ENCODE measurements at regions not wholly inside any gene's neighbourhood (a gene's known extent, or its start where the extent isn't known, plus 50 kb on each side); places are given as distances from the start of the nearest gene placed in this dataset.
"Not testable (repeated sequence)": the region's sequence is repeated elsewhere in the genome, so short reads cannot be mapped to it uniquely, and the experiment has no call there.

DNA sequence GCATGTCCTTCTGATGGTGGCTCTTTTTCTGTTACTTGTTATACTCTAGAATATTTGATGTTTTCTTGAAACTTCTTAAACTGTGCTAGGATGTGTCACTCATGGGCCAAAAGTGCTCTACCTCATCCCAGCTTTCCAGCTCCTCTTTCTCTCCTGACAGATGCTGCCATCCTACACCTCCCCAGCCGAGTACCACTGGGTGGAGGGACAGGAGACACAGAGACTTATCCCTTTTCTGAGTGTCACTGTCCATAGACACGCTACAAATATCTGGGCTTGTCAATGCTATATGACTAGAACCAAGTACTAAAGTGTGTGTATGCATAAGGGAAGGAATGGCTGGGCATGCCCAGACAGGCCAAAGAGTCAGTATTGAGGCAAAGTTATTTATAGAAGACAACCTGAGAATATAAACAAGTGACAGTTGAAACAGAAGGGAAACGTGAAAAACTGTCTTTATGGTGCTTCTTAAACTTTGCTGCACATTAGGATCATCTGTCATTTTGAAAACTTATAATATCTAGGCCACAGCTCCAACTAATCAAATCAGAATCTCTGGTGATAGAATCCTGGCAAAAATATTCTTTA is 188.0 kb downstream of the CARTPT start:
- no peak for DNase-seq (ENCODE audit: low read depth)

DNA sequence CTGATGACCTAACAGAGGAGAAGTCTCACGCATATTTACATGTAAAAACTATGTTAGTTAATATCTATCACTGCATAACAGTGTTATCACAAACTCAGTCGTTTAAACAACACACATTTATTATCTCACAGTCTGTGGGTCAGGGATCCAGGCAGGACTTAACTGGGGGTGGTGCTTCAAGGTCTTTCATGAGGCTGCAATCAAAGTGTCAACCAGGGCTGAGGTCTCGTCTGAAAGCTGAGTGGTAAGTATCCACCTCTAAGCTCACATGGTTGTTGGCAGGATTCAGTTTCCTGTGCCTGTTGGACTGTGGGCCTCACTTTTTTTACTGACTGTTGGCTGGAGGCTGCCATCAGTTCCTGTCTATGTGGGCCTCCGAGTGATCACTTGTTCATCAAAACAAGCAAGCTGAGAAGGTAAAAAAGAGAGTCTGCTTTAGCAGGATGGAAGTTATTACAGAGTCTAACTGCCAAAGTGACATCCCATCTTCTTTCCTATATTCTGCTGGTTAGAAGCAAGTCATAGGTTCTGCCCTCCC is 188.6 kb downstream of the CARTPT start:
- no peak for DNase-seq (ENCODE audit: low read depth)

DNA sequence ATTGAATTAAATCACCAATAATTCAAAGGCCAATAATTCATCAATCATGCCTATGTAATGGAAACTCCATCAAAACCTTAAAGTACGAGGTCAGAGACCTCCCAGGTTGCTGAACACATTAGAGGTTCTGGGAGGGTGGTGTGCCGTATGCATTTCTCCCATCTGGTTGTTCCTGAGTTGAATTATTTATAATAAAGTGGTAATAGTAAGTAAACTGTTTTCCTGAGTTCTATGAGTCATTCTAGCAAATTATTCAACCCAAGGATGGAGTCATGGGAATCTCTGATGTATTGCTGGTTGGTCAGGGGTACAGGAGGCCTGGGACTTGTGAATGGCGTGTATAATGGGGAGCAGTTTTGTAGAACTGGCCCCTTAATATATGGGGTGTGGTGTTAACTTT is 191.7 kb downstream of the CARTPT start:
- no peak for DNase-seq (ENCODE audit: low read depth)

DNA sequence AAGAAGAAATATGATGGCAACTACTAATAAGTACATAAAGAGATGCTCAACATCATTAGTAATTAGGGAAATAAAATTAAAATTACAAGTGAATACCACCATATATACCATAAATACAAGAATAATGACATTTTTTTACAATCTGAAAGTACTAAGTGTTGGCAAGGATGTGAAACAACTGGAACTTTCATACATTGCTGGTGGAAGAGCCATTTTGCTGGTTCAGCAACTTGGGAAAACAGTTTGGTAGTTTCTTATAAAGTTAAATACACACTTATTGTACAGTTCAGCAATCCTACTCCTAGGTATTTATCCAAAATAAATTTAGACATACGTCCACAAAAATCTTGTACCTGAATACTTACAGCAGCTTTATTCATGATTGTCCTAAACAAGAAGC is 192.9 kb downstream of the CARTPT start:
- no peak for DNase-seq (ENCODE audit: low read depth)

DNA sequence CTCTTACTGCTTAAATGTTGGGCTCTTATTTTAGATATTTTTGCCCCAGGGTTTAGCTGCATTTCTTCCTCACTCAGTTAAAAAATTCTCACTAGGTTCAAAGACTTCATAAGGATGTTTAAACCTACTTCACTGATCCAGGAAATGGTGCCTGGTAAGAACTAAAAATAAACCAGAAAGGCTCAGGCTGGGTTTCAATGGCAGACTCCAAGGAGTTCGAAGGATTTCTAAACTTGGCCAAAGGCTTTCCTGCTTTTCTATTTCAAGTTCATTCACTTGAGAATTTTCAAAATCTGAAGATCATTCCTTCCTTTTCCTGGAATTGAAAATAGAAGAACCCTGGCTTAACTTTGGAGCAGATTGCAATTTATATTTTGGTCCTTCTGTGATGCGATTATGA is 193.0 kb upstream of the MAP1B start:
- no peak for DNase-seq (ENCODE audit: low read depth)

DNA sequence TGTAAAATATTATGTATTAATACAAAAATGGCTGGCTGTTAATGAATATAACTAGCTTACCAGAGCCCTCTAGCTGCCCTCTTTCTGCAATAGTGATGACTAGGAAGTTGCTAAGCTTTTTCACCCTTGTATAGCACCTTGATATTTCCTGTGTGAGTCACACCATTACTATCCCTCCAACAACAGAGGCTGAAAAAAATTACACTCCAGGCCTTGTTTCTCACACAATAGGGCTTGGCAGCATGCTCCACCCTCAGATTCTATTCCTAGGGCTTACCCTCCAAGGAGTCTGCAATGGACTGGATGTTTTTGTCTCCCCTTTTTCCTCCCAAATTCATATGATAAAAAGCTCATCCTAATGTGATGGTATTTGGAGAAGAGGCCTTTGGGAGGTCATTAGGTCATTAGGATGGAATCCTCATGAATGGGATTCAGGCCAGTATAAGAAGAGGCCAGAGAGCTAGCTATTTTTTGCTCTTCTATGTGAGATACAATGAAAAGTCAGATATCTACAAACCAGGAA is 184.6 kb upstream of the MAP1B start:
- no peak for DNase-seq (ENCODE audit: low read depth)

DNA sequence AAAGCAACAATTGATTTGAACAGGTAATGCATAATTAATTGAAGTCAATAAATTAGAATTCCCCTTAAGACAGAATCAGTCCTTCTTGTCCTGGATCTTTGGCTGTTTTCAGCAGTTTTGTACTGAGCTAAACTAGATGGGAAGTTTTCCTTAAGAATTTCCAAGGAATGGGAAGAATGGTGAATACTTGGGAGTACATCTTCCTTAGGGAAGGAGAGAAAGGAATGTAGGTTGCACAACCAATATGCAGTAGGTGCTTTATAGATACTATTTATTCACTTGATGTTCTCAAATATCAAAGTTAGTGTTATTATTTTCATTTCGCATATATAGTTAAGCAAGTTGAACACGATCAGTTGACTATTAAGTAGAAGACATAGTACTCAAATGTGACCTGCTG is 183.5 kb upstream of the MAP1B start:
- no peak for DNase-seq (ENCODE audit: low read depth)

DNA sequence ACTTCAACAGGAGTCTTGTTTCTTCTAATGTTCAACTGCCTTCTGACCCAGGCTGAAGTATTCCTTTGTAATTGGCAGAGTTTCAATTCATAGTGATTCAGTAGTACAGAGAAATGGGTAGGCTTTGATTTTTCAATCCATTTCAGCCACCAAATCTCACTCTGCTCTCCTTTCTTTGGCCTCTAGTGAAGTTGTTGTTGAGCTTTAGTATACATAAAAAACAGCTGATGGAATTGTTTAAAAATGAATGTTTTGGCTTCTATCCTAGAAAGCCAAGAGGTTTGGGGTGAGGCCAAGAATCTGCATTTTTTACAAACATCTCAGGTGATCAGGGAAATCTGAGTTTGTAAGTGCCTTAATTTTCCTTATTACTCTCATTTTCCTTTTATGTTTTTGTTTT is 182.9 kb upstream of the MAP1B start:
- no peak for DNase-seq (ENCODE audit: low read depth)

DNA sequence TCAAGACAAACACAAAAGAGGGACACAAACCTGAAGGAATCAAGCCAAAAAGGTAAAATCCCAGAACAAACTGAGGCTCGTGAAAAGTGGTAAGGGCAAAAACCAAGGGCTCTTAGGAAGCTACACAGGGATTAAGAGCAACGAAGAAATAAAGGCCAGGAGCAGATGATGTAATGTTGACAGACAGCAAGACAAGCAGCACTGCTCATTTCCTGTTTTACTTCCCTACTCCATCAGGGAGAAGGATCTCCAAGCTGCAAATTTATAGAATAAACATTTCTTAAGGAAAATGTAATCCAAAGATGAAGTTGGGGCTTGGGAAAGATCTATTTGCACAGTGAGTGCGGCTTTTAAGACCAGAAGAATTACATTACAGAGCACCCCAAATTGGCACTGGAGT is 182.3 kb upstream of the MAP1B start:
- no peak for DNase-seq (ENCODE audit: low read depth)

DNA sequence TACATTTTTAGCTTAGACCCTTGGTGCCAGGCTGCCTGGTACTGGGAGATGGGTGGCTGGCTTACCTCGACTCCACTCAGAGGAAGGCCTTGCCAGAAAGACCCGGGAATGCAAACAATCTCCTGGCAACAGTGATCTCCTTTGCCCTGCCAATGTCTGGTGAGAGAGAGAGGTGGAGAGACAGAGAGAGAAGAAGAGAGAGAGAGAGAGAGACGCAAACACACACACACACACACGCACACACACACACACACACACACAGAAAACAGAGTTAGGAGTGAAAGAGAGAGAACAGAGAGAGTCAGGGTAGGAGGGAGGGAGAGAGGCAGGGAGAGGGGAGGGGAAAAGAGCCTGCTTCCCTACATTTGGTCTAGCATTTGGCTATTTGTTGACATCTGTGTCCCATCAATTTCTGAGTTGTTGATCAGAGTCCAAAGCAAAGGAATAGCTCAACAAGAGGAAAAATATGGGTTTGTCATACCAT is 181.6 kb upstream of the MAP1B start:
- no peak for DNase-seq (ENCODE audit: low read depth)

DNA sequence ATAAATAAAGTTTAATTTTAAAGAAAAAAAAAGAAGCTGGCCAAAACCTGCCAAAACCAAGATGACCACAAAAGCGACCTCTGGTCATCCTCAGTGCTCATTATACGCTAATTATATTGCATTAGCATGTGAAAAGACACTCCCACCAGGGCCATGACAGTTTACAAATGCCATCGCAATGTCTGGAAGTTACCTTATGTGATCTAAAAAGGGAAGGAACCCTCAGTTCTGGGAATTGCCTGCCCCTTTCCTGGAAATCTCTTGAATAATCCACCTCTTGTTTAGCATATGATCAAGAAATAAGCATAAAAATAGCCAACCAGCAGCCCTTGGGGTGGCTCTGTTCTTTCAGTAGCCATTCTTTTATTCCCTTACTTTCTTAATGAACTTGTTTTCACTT is 178.3 kb upstream of the MAP1B start:
- no peak for DNase-seq (ENCODE audit: low read depth)

DNA sequence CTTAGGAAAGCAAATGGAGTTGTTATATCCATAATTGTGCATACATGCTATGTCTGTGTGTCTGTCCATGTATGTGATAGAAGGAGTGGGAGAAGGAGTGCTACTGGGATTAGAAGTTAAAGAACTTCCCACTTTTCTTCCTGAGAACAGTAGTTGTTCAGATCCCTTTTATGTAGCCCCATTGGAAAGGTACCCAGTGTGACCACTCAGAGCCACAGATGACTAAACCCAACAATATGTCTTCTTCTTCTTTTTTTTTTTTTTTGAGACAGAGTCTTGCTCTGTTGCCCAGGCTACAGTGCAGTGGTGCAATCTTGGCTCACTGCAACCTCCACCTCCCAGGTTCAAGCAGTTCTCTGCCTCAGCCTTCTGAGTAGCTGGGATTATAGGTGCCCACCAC is 176.7 kb upstream of the MAP1B start:
- DNase-seq (ENCODE audit: low read depth): not testable (repeated sequence)

DNA sequence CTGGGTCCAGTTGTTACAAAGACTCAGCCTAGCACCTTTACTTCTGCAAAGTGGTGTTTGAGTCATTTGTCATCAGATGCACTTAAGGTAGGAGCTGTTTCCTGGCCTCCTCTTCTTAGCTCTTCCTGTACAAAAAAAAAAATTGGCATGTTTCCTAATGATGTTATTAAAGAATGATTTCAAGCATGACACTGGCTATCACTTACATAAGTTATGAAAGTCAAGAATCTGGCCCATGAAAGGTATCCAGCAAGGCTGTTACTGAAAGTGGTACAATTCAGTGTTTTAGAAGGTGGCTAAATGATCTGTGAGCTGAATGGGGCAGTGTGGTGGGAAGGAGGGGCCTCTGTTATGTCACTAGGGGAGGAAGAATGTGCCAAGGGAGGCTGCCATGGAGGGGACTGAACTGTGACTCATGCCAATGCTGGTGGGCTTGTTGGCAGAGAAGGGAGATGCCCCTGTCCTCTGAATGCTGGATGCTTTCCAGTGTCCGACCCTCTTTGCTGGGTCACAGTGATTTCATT is 175.1 kb upstream of the MAP1B start:
- DNase-seq (ENCODE audit: low read depth): no peak

DNA sequence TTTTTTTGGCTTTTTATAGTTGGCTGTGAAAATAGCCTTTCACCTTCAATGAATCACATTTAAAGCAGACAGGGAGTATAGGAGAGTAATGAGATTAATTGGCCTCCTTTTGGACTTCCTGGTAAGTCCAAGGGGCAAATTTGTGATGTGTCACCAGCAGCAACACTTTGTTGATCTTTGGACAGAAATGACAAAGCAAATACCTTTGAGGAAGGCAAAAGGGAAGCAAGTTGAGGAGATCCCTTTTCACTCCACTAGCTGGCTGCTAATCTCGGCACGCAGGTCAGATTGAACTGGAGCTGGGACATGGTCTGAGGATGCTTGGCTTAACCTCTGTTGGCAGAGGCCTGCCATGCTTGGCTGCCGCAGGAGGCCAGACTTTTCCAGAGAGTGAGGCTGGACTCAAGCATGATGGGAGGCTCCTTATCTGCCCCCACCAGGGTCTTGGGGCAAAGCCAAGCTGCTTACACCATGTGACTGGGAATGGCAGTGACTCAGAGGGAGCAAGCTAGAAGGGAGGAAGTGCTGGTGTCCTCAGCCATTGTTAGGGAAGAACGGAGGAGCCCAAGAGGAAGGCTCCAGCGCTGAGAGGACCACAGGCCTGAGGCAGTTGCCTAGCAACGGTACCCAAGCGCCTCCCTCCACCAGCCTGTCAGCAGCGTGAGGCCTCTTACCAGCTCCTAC is 174.5 kb upstream of the MAP1B start:
- no peak for DNase-seq (ENCODE audit: low read depth)

DNA sequence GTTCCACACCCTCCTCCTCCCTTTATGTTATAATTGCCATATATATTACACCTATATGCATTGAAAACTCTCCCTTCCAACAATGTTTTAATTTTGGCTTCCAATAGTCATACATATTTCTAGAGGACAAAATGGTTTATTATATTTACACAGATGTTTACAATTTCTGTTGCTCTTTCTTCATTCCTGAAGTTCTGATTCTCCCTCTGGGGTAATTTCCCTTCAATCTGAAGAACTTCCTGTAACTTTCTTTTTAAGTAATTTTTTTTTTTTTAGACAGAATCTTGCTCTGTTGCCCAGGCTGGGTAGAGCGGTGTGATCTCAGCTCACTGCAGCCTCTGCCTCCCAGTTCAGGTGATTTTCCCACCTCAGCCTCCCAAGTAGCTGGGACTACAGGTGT is 173.0 kb upstream of the MAP1B start:
- no peak for DNase-seq (ENCODE audit: low read depth)

DNA sequence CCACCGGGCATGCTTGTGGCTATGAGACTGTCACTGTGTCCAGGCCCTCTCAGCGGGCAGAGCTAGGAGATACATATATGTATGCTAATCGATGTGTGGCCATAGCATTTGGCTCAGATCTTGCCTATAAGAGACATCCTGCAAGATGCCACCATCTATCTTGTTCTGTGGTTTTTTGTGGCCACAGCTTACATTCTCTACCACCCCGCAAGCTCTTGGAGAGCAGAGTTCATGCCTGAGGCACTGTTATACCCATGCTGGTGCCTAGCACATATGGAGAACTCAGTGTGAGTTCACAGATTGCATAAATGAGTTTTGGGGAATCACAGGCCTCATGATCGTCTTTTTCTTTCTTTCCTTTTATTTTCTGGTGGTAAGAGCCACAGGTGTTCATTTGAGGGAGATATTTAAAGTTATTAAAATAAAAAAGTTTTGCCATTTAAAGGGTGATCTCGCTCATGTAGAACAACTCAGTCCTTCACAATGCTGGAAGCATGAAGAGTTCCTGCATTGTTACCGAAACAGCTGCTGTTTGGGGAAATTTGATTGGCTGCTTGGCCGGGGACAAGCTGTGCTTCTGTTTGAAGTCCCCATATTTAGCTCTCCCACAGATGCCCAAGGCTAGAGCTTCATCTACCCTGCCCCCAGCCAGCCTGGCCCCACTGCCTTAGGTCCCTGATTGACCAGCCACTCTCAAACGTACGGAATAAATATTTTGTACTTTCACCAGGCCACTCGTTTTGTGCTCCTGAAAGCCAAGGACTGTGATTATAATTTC is 169.2 kb upstream of the MAP1B start:
- DNase-seq (ENCODE audit: low read depth): no peak

DNA sequence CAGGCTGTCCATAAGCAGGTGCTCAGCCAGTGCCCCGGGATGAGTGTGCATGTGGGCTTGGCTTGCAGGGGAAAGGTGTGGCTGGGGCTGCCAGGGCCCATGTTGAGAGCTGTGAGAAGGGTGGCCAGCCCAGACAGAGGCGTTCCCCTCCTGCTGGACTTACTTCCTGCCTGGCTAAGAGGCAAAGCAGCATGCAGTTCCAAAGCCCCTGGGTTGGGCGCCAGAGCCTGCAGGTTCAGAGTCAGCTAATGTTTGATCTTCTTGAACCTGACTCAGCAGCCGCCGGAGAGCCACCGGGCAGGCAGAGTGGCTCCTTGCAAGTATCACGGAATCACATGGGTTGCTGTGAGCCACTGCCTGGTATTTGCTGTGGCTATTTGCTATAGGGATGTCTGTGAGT is 168.4 kb upstream of the MAP1B start:
- no peak for DNase-seq (ENCODE audit: low read depth)

DNA sequence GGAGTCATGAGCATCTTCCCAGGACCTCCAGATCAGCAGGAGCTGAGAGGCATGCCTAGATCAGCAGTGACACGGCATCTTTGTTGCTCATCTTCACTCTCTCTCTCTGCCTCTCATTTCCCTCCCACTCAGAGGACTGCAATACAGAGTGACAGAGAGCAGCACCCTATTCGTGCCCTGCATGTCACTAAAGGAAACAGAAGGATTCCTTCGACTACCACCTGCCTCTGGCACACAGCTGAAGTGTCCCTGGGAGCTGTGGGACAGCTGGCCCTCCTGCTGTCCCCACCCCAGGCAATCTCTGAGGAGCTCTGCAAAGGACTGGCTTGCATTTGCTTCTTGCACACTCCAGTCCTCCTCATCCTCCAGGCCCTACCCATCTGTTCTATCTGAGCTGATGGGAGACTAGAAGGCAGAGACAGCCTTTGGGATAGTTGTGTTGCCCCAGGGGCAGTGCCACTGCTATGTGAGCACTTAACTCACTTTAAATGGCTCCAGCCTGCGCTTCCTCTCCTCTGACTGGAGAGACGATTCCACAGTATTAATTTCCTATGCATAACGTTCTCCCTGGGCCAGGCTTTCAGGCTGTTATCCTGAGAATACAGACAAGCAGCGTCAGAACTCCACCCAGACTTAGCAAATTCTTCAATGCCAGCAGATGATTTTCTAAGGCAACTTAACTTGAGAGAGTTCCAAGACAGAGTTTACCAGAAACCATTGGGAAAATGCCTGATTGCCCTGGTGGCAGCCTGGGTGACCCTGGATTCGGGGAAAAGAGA is 167.6 kb upstream of the MAP1B start:
- DNase-seq (ENCODE audit: low read depth): no peak

DNA sequence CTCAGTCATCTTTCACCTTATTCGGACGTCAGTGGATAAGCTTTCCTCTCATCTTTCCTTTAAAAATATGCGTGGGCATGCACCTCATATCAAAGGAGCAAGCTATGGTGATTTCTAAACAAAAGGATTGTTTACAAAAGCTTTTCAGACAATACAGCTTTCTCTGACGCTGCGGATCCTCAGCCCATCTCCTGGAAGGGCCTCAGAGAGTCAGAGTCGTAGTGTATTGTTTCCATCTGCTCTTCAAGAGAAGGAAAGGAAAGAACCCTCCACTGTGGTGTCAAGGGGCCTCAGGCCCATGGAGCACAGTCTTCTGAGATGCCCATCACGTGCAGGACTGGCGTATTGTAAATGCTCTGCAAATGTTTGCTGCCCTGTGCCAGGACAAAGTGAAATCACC is 163.4 kb upstream of the MAP1B start:
- no peak for DNase-seq (ENCODE audit: low read depth)

DNA sequence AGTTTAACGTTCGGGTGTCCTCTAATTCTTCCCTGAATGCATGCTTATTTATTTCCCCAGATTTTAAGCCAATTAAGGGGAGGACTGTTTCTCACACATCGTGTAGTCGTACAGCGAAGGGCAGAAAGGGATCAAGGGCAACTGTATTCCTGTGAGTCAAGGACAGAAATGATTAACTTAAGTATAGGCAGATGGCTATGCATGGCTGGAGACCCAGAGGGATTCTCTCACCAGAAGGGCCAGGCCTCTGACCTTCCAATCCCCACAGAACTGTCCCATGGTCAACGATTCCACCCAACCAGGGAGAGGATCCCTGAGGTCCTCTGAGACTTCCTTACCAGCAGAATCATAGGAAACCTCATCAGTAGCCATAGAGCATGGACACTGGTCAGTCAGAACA is 161.8 kb upstream of the MAP1B start:
- no peak for DNase-seq (ENCODE audit: low read depth)

DNA sequence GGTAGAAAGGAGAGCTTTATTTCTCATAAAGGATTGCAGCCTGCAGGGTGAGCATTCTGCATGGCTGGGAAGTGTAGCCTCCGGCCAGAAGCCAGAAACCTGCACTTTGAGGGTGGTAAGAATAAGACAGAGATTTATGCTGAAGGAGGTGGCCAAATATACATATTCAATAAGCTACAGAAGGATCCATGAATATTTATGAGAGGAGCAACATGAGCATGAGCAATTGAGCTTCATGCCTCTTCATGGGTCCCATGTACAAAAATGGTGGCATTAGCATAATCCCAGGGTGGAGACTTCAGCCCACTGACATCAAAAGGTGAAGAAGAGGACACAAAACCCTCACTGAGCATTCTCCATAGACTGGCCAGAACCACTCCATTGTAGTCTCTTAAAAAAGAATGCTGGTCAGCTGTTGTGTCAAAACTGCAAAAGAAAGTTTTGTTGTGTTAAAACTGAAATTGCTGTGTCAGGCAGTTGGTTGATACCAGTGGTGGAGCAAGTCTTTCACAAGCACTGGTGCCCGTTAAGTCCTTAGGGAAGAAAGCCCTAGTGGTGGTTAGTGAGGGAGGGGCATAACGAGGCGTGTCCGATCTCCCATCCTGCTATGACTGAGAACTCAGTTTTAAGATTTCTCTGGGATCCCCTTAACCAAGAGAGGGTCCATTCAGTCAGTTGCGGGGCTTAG is 160.8 kb upstream of the MAP1B start:
- no peak for DNase-seq (ENCODE audit: low read depth)
